HepG2 (cell line): ENCODE measurements at regions not wholly inside any gene's neighbourhood (a gene's known extent, or its start where the extent isn't known, plus 50 kb on each side); places are given as distances from the start of the nearest gene placed in this dataset.

Experiments
- ATM ChIP-seq: fragments of 450-650 bp; IDR thresholded peaks from 2 replicates; pipeline ENCODE4 v1.7.1; 2017; ENCODE audit warnings: mild to moderate bottlenecking, borderline replicate concordance
- EP300 ChIP-seq, 3 experiments: sonication (generic) in 1 of 3; formaldehyde crosslinking in 1 of 3; IDR thresholded peaks; 2 replicates each; pipeline versions ENCODE4 v1.5.1 to v1.6.1; 2011 to 2020; ENCODE audit warnings: low read depth in 2 of 3, low read length in 2 of 3, borderline replicate concordance in 1 of 3, improper control_type of control experiment in 1 of 3, mild to moderate bottlenecking in 1 of 3, missing genetic modification reagents in 1 of 3, moderate library complexity in 1 of 3
- FOXK2 ChIP-seq: fragments of 450-650 bp; IDR thresholded peaks from 2 replicates; pipeline ENCODE4 v1.6.1; 2016
- HMG20B ChIP-seq: conservative IDR thresholded peaks from 2 replicates; pipeline ENCODE4 v1.6.1; 2016; ENCODE audit warnings: missing genetic modification reagents, missing compliant biosample characterization
- KAT8 ChIP-seq: IDR thresholded peaks from 2 replicates; pipeline ENCODE4 v1.6.1; 2016; ENCODE audit warnings: missing genetic modification reagents, missing compliant biosample characterization
- MATR3 ChIP-seq: sonication (generic); formaldehyde crosslinking; IDR thresholded peaks from 2 replicates; pipeline ENCODE4 v1.4.0; 2020; ENCODE audit warnings: missing genetic modification reagents
- NKX3-1 ChIP-seq: sonication (generic); formaldehyde crosslinking; IDR thresholded peaks from 2 replicates; pipeline ENCODE4 v1.5.0; 2020; ENCODE audit warnings: missing genetic modification reagents
- PCBP1 ChIP-seq: fragments of 200-400 bp; formaldehyde crosslinking; IDR thresholded peaks from 2 replicates; pipeline ENCODE4 v1.6.1; 2017; ENCODE audit warnings: mild to moderate bottlenecking, low read depth, low read length, borderline replicate concordance
- PTBP1 ChIP-seq: fragments of 200-400 bp; formaldehyde crosslinking; IDR thresholded peaks from 2 replicates; pipeline ENCODE4 v1.6.1; 2018; ENCODE audit warnings: low read length, low read depth; ENCODE audit not compliant: poor library complexity, severe bottlenecking
- SOX13 ChIP-seq, 3 experiments: fragments of 450-650 bp in 1 of 3; sonication (generic) in 1 of 3; formaldehyde crosslinking in 1 of 3; IDR thresholded peaks in 2 of 3; conservative IDR thresholded peaks in 1 of 3; 2 replicates each; pipeline versions ENCODE4 v1.5.0 to v1.6.1; 2016 to 2020; ENCODE audit warnings: antibody characterized with exemption in 1 of 3, mild to moderate bottlenecking in 1 of 3, missing compliant biosample characterization in 1 of 3, missing genetic modification reagents in 1 of 3, moderate library complexity in 1 of 3
- SRSF1 ChIP-seq: fragments of 200-400 bp; formaldehyde crosslinking; optimal IDR thresholded peaks from 2 replicates; pipeline ENCODE3; 2017; ENCODE audit warnings: mild to moderate bottlenecking, low read depth, low read length, moderate library complexity
- SUZ12 ChIP-seq: fragments of 150-350 bp; IDR thresholded peaks from 2 replicates; pipeline ENCODE4 v1.6.1; 2014; ENCODE audit warnings: low read depth, low read length
- TBX2 ChIP-seq: sonication (generic); formaldehyde crosslinking; IDR thresholded peaks from 2 replicates; pipeline ENCODE4 v1.5.0; 2020; ENCODE audit warnings: missing genetic modification reagents, mild to moderate bottlenecking, borderline replicate concordance
- THAP11 ChIP-seq: IDR thresholded peaks from 2 replicates; pipeline ENCODE4 v1.6.1; 2016; ENCODE audit warnings: missing biosample characterization, missing genetic modification reagents
- ZMAT3 ChIP-seq: sonication (generic); formaldehyde crosslinking; conservative IDR thresholded peaks from 2 replicates; pipeline ENCODE4 v1.7.0; 2021; ENCODE audit warnings: missing genetic modification reagents
- ZNF678 ChIP-seq: sonication (generic); formaldehyde crosslinking; IDR thresholded peaks from 2 replicates; pipeline ENCODE4 v1.4.0; 2020; ENCODE audit warnings: mild to moderate bottlenecking, missing genetic modification reagents
- TF ChIP-seq, protein P1 (sequence below): IDR thresholded peaks from 2 replicates; pipeline ENCODE4 v1.4.0; 2020; ENCODE audit warnings: mild to moderate bottlenecking, missing genetic modification reagents
- TF ChIP-seq, protein P2 (sequence below): sonication (generic); formaldehyde crosslinking; IDR thresholded peaks from 2 replicates; pipeline ENCODE4 v1.5.0; 2020; ENCODE audit warnings: missing genetic modification reagents
- TF ChIP-seq, protein P3 (sequence below): IDR thresholded peaks from 2 replicates; pipeline ENCODE4 v1.6.1; 2016; ENCODE audit warnings: missing genetic modification reagents, missing compliant biosample characterization

DNA sequence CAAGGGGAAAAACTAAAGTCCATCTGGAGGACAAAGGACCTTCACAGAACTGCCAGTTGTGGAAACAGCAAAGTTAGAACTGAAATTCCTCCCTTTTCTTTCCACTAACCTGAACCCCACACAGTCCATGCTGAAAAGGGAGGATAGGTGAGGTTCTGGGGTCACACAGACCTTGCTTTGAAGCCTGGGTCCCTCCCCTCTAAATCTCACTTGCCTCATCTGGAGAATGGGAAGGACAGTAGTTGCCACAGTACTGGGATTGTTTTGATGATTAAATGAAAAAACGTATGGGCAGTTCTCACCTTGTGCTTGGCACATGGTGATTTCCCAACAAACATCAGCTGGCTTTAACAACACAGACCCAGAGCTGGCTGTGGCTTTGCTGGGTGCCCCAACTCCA is 166.4 kb upstream of the LRIG1 start (continued):
- TF ChIP-seq, protein P1, sequence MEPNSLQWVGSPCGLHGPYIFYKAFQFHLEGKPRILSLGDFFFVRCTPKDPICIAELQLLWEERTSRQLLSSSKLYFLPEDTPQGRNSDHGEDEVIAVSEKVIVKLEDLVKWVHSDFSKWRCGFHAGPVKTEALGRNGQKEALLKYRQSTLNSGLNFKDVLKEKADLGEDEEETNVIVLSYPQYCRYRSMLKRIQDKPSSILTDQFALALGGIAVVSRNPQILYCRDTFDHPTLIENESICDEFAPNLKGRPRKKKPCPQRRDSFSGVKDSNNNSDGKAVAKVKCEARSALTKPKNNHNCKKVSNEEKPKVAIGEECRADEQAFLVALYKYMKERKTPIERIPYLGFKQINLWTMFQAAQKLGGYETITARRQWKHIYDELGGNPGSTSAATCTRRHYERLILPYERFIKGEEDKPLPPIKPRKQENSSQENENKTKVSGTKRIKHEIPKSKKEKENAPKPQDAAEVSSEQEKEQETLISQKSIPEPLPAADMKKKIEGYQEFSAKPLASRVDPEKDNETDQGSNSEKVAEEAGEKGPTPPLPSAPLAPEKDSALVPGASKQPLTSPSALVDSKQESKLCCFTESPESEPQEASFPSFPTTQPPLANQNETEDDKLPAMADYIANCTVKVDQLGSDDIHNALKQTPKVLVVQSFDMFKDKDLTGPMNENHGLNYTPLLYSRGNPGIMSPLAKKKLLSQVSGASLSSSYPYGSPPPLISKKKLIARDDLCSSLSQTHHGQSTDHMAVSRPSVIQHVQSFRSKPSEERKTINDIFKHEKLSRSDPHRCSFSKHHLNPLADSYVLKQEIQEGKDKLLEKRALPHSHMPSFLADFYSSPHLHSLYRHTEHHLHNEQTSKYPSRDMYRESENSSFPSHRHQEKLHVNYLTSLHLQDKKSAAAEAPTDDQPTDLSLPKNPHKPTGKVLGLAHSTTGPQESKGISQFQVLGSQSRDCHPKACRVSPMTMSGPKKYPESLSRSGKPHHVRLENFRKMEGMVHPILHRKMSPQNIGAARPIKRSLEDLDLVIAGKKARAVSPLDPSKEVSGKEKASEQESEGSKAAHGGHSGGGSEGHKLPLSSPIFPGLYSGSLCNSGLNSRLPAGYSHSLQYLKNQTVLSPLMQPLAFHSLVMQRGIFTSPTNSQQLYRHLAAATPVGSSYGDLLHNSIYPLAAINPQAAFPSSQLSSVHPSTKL, result no peak
- TF ChIP-seq KAT8 (CRISPR knock-in tag) (no peak), SRSF1 (no peak), ATM (no peak), ZMAT3 (CRISPR knock-in tag) (no peak), ZNF678 (CRISPR knock-in tag) (no peak), THAP11 (no peak), PTBP1 (no peak), PCBP1 (no peak), TBX2 (CRISPR knock-in tag) (0 out of 2 replicates have a peak, but pooled peaks have one; percentile 17), SOX13 (IDR thresholded peaks at IDR 0.05) (no peak), SOX13 (CRISPR knock-in tag; conservative IDR thresholded peaks at IDR 0.05 in 1 of 2, IDR thresholded peaks at IDR 0.05 in 1 of 2) (0 out of 4 replicates have a peak, but pooled peaks of 1 of the 2 experiments have one; percentile 16), NKX3-1 (CRISPR knock-in tag) (no peak), SUZ12 (no peak), MATR3 (no peak), EP300 (IDR thresholded peaks at IDR 0.05; ENCODE audit: low read depth in 2 of 2, low read length in 2 of 2) (0 out of 4 replicates have a peak, but pooled peaks of 1 of the 2 experiments have one; percentile 0), EP300 (CRISPR knock-in tag; IDR thresholded peaks at IDR 0.05; ENCODE audit: borderline replicate concordance) (no peak), FOXK2 (no peak), HMG20B (CRISPR knock-in tag) (no peak)
- TF ChIP-seq, protein P2, sequence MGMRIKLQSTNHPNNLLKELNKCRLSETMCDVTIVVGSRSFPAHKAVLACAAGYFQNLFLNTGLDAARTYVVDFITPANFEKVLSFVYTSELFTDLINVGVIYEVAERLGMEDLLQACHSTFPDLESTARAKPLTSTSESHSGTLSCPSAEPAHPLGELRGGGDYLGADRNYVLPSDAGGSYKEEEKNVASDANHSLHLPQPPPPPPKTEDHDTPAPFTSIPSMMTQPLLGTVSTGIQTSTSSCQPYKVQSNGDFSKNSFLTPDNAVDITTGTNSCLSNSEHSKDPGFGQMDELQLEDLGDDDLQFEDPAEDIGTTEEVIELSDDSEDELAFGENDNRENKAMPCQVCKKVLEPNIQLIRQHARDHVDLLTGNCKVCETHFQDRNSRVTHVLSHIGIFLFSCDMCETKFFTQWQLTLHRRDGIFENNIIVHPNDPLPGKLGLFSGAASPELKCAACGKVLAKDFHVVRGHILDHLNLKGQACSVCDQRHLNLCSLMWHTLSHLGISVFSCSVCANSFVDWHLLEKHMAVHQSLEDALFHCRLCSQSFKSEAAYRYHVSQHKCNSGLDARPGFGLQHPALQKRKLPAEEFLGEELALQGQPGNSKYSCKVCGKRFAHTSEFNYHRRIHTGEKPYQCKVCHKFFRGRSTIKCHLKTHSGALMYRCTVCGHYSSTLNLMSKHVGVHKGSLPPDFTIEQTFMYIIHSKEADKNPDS (CRISPR knock-in tag), result no peak
- TF ChIP-seq, protein P3, sequence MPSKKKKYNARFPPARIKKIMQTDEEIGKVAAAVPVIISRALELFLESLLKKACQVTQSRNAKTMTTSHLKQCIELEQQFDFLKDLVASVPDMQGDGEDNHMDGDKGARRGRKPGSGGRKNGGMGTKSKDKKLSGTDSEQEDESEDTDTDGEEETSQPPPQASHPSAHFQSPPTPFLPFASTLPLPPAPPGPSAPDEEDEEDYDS (CRISPR knock-in tag), result no peak
